Omental fat pad (tissue), 3 donors: ENCODE measurements at regions not wholly inside any gene's neighbourhood (a gene's known extent, or its start where the extent isn't known, plus 50 kb on each side); places are given as distances from the start of the nearest gene placed in this dataset.
"Not testable (repeated sequence)": the region's sequence is repeated elsewhere in the genome, so short reads cannot be mapped to it uniquely, and the experiment has no call there.

Experiments used
- ATAC-seq: fragments of 150-250 bp; one replicate; pipeline ENCODE4 v1.9.1; 2016; ENCODE audit warnings: mild to moderate bottlenecking, moderate library complexity; ENCODE audit not compliant: low FRiP score
- DNase-seq: peaks from one replicate; pipeline ENCODE4 v3.0.0-alpha.2; 2019; ENCODE audit warnings: low spot score
- TF ChIP-seq, protein P1 (sequence below), 3 donors: fragments of 450-650 bp; IDR thresholded peaks; one replicate each; pipeline ENCODE4 v1.5.1; 2016 to 2017; ENCODE audit warnings: antibody characterized with exemption in 3 of 3, mild to moderate bottlenecking in 3 of 3, moderate library complexity in 2 of 3

DNA sequence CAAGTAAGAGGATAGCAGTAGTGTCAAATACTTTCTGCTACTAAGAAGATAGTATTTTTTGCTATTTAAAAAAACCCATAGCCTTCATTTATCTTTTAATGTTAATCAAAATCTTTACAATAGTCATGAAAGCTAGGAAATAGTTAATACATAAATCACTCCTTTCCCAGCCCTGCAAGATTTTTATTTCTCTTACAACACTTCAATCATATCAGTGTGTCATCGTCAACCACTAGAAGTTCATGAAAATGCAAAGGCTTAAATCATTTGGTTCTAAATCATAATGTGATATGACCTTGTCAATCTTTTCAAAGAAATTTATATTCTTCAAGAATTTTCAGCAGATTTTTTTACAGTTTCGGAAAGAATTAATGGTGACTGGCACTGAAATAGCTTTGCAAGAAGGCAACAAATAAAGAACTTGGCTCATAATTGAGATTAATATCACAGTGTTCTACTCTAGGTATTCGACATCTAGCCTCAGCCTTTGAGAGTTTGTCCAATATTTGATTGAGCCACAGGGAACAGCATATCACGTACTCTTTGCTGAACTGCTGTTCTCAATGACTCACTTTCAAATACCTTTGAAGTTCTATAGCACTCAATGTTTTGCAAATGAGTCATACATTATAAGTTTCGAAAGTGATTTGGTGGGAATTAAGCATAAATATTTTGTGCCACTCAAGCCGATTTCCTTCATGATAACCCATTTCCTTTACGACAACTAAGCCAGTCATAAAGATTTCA, 384.0 kb upstream of the FOXG1 start:
- ATAC-seq: no peak

GRCh38 chr14:28398506-28398905, 368.1 kb upstream of the FOXG1 start:
- ATAC-seq: no peak

More for the DNA sequence above, 384.0 kb upstream of the FOXG1 start:
- TF ChIP-seq, protein P1, sequence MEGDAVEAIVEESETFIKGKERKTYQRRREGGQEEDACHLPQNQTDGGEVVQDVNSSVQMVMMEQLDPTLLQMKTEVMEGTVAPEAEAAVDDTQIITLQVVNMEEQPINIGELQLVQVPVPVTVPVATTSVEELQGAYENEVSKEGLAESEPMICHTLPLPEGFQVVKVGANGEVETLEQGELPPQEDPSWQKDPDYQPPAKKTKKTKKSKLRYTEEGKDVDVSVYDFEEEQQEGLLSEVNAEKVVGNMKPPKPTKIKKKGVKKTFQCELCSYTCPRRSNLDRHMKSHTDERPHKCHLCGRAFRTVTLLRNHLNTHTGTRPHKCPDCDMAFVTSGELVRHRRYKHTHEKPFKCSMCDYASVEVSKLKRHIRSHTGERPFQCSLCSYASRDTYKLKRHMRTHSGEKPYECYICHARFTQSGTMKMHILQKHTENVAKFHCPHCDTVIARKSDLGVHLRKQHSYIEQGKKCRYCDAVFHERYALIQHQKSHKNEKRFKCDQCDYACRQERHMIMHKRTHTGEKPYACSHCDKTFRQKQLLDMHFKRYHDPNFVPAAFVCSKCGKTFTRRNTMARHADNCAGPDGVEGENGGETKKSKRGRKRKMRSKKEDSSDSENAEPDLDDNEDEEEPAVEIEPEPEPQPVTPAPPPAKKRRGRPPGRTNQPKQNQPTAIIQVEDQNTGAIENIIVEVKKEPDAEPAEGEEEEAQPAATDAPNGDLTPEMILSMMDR (IDR thresholded peaks at IDR 0.05): no peak
- DNase-seq: no peak

DNA sequence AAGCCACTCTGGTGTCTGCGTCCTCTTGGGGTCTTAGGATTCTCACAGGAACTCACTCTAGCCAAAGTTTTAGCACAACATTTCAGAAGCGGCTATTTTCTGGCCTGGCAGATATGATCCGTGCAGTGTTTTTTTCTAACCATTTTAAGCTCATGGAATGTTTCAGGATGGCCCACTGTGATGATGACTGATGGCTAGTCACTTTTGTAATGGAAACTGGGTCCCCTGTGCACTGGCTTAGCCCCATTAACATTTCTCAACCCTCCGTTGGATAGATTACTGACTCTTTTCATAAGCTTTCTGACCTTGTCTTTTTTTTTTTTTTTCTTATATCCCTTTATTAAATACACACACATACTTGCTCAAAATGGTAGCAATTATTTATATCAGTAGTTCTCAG, 364.9 kb upstream of the FOXG1 start:
- not testable (repeated sequence) for DNase-seq, ATAC-seq

More at GRCh38 chr14:28398506-28398905, 368.1 kb upstream of the FOXG1 start:
- DNase-seq: no peak
- TF ChIP-seq, protein P1 (IDR thresholded peaks at IDR 0.05): no peak

- ATAC-seq (no peak), DNase-seq (no peak)
- TF ChIP-seq, protein P1 (IDR thresholded peaks at IDR 0.05): no peak
These were observed 360.4 kb upstream of the FOXG1 start for GRCh38 chr14:28406196-28406595.

- TF ChIP-seq, protein P1 (IDR thresholded peaks at IDR 0.05): no peak
- DNase-seq (no peak), ATAC-seq (no peak)
These were observed 359.4 kb upstream of the FOXG1 start for GRCh38 chr14:28407031-28407825.

DNA sequence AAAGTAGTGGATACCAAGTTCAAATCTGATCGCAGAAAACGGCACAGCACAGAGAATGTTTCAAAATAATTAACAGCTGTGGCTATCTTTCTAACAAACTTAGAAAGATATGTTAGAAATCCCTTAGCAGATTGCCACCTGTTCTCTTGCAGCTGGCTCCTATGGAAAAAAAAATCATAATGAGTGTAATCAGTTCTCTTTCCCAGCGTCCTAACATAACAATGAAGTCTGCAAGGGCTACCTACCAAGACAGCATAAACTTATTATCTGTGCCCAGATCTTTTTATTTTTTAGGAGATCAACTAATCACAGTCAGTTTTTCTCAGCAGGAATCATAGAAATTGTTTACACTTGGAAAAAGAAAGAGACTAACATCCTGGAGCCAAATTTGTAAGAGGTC, 358.6 kb upstream of the FOXG1 start:
- DNase-seq (no peak), ATAC-seq (no peak)
- TF ChIP-seq, protein P1 (IDR thresholded peaks at IDR 0.05): no peak

DNA sequence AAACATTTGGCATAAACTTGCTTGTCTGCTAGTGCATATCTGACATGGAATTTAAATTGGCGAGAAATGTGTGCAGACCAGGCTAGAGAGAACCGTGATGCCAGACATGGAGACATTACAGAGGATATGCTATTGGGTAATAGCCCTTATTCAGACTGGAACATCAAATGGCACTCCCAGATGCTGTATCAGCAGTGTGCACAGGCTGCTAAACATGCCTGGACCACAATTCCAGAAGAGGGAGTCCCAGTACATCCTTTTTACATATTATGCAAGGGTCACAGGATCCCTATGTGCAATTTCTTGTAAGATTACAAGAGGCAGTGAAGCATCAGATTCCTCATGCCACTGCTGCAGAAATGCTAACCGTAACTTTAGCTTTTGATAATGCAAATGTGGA, 354.5 kb upstream of the FOXG1 start:
- no peak for DNase-seq
- no peak for ATAC-seq
- TF ChIP-seq, protein P1 (IDR thresholded peaks at IDR 0.05): no peak
